DOHH2 (cell line): ENCODE measurements at regions not wholly inside any gene's neighbourhood (a gene's known extent, or its start where the extent isn't known, plus 50 kb on each side); places are given as distances from the start of the nearest gene placed in this dataset.

Experiments used
- H3F3A ChIP-seq: fragments of 200-600 bp; sonication (generic), shearing (Covaris generic); 2 replicates; pipeline ENCODE4 v1.6.0; 2016; ENCODE audit warnings: antibody characterized with exemption, mild to moderate bottlenecking; ENCODE audit not compliant: control insufficient read depth, insufficient read depth
- H3K27ac ChIP-seq: fragments of 200-600 bp; sonication (generic); 2 replicates; pipeline ENCODE4 v1.5.1; 2014; ENCODE audit warnings: low read depth, mild to moderate bottlenecking, low read length, moderate library complexity
- H3K27me3 ChIP-seq: fragments of 200-600 bp; sonication (generic); 2 replicates; pipeline ENCODE4 v1.6.1; 2014; ENCODE audit warnings: mild to moderate bottlenecking, low read length, mixed read lengths; ENCODE audit not compliant: control insufficient read depth
- H3K36me3 ChIP-seq: fragments of 200-600 bp; sonication (generic); 2 replicates; pipeline ENCODE4 v1.6.1; 2014; ENCODE audit warnings: mild to moderate bottlenecking, low read length, moderate library complexity, mixed read lengths; ENCODE audit not compliant: control insufficient read depth
- H3K4me1 ChIP-seq: fragments of 200-600 bp; sonication (generic); 2 replicates; pipeline ENCODE4 v1.6.1; 2014; ENCODE audit warnings: mild to moderate bottlenecking, low read length, mixed read lengths; ENCODE audit not compliant: control insufficient read depth
- H3K4me2 ChIP-seq: fragments of 200-600 bp; sonication (generic); 2 replicates; pipeline ENCODE4 v1.6.0; 2014; ENCODE audit warnings: mild to moderate bottlenecking, low read length, moderate library complexity
- H3K4me3 ChIP-seq: fragments of 200-600 bp; sonication (generic); 2 replicates; pipeline ENCODE4 v1.5.1; 2014; ENCODE audit warnings: mild to moderate bottlenecking, low read length, mixed read lengths
- H3K79me2 ChIP-seq: fragments of 200-600 bp; sonication (generic); 2 replicates; pipeline ENCODE4 v1.6.1; 2014; ENCODE audit warnings: mild to moderate bottlenecking, low read length, mixed read lengths; ENCODE audit not compliant: control insufficient read depth
- H3K9me2 ChIP-seq: fragments of 200-600 bp; sonication (generic); replicated peaks from 2 replicates; pipeline ENCODE4 v1.6.1; 2014; ENCODE audit warnings: mild to moderate bottlenecking, low read length, mixed read lengths; ENCODE audit not compliant: control insufficient read depth
- H3K9me3 ChIP-seq: fragments of 200-600 bp; sonication (generic); 2 replicates; pipeline ENCODE4 v1.6.1; 2014; ENCODE audit warnings: antibody characterized with exemption, low read length, mixed read lengths; ENCODE audit not compliant: control insufficient read depth, insufficient read depth
- H4K20me1 ChIP-seq: fragments of 200-600 bp; sonication (generic); 2 replicates; pipeline ENCODE4 v1.6.0; 2014; ENCODE audit warnings: low read depth, mild to moderate bottlenecking, antibody characterized with exemption, low read length, moderate library complexity; ENCODE audit not compliant: control insufficient read depth, insufficient read depth
- CTCF ChIP-seq: fragments of 200-600 bp; sonication (generic); IDR thresholded peaks from one replicate; pipeline ENCODE4 v1.5.1; 2014; ENCODE audit warnings: antibody characterized with exemption, mild to moderate bottlenecking, low read depth, low read length; ENCODE audit not compliant: poor library complexity, severe bottlenecking
- EZH2phosphoT487 ChIP-seq: fragments of 200-600 bp; sonication (generic); IDR thresholded peaks from 2 replicates; pipeline ENCODE4 v1.6.1; 2017; ENCODE audit warnings: borderline replicate concordance, mild to moderate bottlenecking, antibody characterized with exemption, low read length, moderate library complexity, mixed read lengths

DNA sequence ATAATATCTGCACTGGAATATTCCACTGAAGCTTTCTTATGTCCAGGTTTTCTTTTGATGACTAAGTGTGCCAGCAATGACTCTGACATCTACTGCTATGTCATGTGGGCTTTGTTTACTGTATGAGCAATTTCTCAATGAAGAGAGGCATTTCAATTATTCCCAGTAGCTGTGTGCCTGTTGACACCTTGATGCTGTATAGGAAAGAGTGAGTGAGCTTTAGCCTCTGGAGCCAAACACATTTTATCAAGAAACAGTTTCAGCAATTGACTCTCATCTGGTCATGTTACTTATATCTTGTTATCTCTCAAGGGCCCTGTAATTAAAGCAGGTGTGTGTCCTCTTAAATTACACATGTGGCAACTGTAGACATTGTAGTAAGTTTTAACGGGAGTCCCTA is 493.2 kb upstream of the FANCL start:
- Histone ChIP-seq H4K20me1 (no peaks in the 10 kb centered on the region), H3K4me2 (no peak overlapping the region), H3F3A (no peaks in the 10 kb centered on the region), H3K4me3 (no peak overlapping the region), H3K27me3 (peaks cover 13% of the 10 kb centered on the region), H3K27ac (no peak overlapping the region), H3K9me2 (no peaks in the 10 kb centered on the region), H3K9me3 (no peaks in the 10 kb centered on the region), H3K36me3 (no peaks in the 10 kb centered on the region), H3K4me1 (no peaks in the 10 kb centered on the region), H3K79me2 (no peaks in the 10 kb centered on the region)
- no peak for TF ChIP-seq EZH2phosphoT487
- TF ChIP-seq CTCF = no peak

GRCh38 chr2:58732999-58733398 is 491.9 kb upstream of the FANCL start:
- Histone ChIP-seq H3K79me2 (no peaks in the 10 kb centered on the region), H3K27me3 (peaks cover 13% of the 10 kb centered on the region), H4K20me1 (no peaks in the 10 kb centered on the region), H3F3A (no peaks in the 10 kb centered on the region), H3K4me2 (no peak overlapping the region), H3K36me3 (no peaks in the 10 kb centered on the region), H3K9me3 (no peaks in the 10 kb centered on the region), H3K4me3 (no peak overlapping the region), H3K9me2 (no peaks in the 10 kb centered on the region), H3K4me1 (no peaks in the 10 kb centered on the region), H3K27ac (no peak overlapping the region)
- no peak for TF ChIP-seq CTCF

DNA sequence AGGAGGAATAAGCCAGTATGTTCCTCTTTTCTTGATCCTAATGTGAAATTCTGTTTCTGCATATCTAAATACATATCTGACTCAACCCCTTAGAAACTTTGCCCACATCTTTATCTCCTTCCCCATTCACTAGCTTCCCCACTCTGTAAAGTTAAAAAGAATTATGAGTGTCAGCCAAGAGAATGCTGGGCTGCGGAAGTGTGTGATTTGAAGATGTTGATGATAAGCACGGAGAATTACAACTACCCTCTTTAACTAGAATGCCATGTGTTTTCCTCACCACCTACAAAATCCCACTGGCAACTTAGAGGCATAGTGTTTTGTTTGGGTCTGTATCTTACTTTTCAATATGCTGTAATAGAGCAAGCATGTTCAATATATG is 490.4 kb upstream of the FANCL start:
- Histone ChIP-seq H3K79me2 (no peaks in the 10 kb centered on the region), H3F3A (no peaks in the 10 kb centered on the region), H3K9me2 (no peaks in the 10 kb centered on the region), H3K4me1 (no peaks in the 10 kb centered on the region), H3K27ac (no peak overlapping the region), H3K36me3 (no peaks in the 10 kb centered on the region), H3K9me3 (no peaks in the 10 kb centered on the region), H4K20me1 (no peaks in the 10 kb centered on the region), H3K27me3 (peaks cover 13% of the 10 kb centered on the region), H3K4me3 (no peak overlapping the region), H3K4me2 (no peak overlapping the region)
- TF ChIP-seq CTCF = no peak
- no peak for TF ChIP-seq EZH2phosphoT487
